Stimulated activated CD4-positive, alpha-beta T cell treated with anti-CD3 and anti-CD28 coated beads, Interleukin-4, amount 100 ng/mL, for 24 hours (primary cell): ENCODE measurements at regions not wholly inside any gene's neighbourhood (a gene's known extent, or its start where the extent isn't known, plus 50 kb on each side); places are given as distances from the start of the nearest gene placed in this dataset.

Experiments
- DNase-seq: peaks from one replicate; pipeline ENCODE4 v3.0.0-alpha.2; 2020

GRCh38 chr5:37900692-37901091 is 60.9 kb upstream of the GDNF start:
- no peak for DNase-seq

- no peak for DNase-seq
Observed at GRCh38 chr5:37899037-37899436, 59.2 kb upstream of the GDNF start.

GRCh38 chr5:37896159-37896558 is 56.3 kb upstream of the GDNF start:
- no peak for DNase-seq

- no peak for DNase-seq
Observed at GRCh38 chr5:37893434-37894134, 53.7 kb upstream of the GDNF start.

GRCh38 chr5:37892586-37892985 is 52.7 kb upstream of the GDNF start:
- no peak for DNase-seq

- DNase-seq, result no peak
Observed at GRCh38 chr5:37891832-37892231, 52.0 kb upstream of the GDNF start.

GRCh38 chr5:37889612-37890317 is 49.9 kb upstream of the GDNF start:
- DNase-seq, result no peak
